ENCODE measurements at regions not wholly inside any gene's neighbourhood (a gene's known extent, or its start where the extent isn't known, plus 50 kb on each side); places are given as distances from the start of the nearest gene placed in this dataset.

DNA sequence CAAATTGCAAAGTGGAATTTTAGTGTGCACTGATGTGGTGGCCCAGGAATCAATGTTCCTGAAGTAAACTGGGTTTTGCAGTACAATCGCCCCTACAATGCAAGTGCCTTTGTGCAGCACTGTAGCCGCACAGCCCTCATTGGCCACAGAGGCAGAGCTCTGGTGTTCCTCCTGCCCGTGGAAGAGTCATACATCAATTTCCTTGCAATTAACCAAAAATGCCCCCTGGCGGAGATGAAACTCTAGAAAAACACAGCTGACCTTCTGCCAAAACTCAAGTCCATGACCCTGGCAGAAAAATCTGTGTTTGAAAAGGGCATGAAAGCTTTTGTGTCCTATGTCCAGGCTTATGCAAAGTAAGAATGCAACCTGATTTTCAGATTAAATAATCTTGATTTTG lies 117.9 kb upstream of the PRB2 start:
- Mint-ChIP-seq H3K4me3 (no peak overlapping the region), H3K9me3 (no peaks in the 10 kb centered on the region), H3K36me3 (no peaks in the 10 kb centered on the region), H3K4me1 (no peaks in the 10 kb centered on the region), H3K27me3 (ENCODE audit: low read depth) (peaks cover 8% of the 10 kb centered on the region), H3K27ac (no peak overlapping the region)
- TF ChIP-seq, protein P1, sequence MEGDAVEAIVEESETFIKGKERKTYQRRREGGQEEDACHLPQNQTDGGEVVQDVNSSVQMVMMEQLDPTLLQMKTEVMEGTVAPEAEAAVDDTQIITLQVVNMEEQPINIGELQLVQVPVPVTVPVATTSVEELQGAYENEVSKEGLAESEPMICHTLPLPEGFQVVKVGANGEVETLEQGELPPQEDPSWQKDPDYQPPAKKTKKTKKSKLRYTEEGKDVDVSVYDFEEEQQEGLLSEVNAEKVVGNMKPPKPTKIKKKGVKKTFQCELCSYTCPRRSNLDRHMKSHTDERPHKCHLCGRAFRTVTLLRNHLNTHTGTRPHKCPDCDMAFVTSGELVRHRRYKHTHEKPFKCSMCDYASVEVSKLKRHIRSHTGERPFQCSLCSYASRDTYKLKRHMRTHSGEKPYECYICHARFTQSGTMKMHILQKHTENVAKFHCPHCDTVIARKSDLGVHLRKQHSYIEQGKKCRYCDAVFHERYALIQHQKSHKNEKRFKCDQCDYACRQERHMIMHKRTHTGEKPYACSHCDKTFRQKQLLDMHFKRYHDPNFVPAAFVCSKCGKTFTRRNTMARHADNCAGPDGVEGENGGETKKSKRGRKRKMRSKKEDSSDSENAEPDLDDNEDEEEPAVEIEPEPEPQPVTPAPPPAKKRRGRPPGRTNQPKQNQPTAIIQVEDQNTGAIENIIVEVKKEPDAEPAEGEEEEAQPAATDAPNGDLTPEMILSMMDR (IDR thresholded peaks at IDR 0.05; ENCODE audit: unreplicated experiment): no peak
- DNase-seq (ENCODE audit: low spot score in 2 of 2, unreplicated experiment in 2 of 2): no peak

DNA sequence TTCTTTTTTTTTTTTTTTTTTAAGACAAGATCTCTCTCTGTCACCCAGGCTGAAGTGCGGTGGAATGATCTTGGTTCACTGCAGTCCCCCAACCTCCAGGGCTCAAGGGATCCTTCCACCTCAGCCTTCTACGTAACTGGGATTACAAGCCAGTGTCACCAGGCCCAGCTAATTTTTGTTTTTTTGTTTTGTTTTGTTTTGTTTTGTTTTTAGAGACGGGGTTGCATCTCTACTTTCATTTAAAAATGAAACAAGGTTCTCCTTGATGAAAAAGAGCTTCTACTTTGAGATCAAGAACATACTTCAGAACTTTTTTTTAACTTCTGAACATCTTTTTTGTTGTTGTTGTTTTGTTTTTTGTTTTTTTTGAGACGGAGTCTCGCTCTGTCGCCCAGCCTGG lies 121.7 kb upstream of the PRB2 start:
- Mint-ChIP-seq H3K9me3 (no peaks in the 10 kb centered on the region), H3K27me3 (ENCODE audit: low read depth) (peaks cover 11% of the 10 kb centered on the region), H3K27ac (no peak overlapping the region), H3K36me3 (no peaks in the 10 kb centered on the region), H3K4me1 (no peaks in the 10 kb centered on the region), H3K4me3 (no peak overlapping the region)
- TF ChIP-seq, protein P1 (IDR thresholded peaks at IDR 0.05; ENCODE audit: unreplicated experiment): no peak
- DNase-seq (ENCODE audit: low spot score in 2 of 2, unreplicated experiment in 2 of 2): no peak

DNA sequence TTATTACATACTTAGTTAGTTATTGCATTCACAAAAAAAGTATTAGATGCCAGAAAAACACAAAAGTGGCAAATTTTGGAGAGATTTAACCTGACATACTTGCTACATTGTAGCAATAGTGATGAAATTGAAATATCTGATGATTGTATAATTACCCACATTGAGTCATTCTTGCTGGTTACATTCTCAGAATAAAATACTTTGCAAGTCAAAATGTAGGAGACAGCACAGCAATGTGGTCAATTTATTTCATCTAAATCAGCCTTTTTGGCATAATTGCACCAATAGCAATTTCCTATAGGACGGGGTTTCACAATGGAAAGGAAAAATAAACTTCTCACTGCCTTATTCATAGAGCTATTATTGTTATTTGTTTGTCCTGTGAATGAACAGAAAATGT lies 125.0 kb upstream of the ETV6 start:
- Mint-ChIP-seq H3K9me3 (peaks cover 6% of the 10 kb centered on the region), H3K27ac (no peak overlapping the region), H3K4me3 (no peak overlapping the region), H3K4me1 (no peaks in the 10 kb centered on the region), H3K27me3 (ENCODE audit: low read depth) (peaks cover 43% of the 10 kb centered on the region), H3K36me3 (no peaks in the 10 kb centered on the region)
- no peak for DNase-seq (ENCODE audit: low spot score in 2 of 2, unreplicated experiment in 2 of 2)
- TF ChIP-seq, protein P1 (IDR thresholded peaks at IDR 0.05; ENCODE audit: unreplicated experiment): no peak

DNA sequence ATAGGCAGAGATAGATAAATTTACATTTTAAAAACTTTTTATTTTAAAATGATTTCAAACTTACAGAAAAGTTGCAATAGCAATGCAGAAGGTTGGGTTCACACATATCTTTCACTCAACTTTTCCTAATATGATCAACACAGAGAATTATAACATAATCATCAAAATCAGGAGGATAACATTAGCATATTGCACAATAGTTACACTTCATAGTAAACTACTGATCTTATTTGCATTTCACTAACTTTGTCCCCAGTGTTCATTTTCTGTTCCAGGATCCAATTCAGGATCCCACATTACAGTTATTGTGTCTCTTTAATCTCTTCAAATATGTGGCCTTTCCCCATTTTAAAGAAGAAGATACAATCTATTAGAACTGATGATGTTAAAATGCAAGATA lies 115.4 kb upstream of the ETV6 start:
- no peaks in the 10 kb centered on the region for H3K4me1 Mint-ChIP-seq
- no peaks in the 10 kb centered on the region for H3K36me3 Mint-ChIP-seq
- TF ChIP-seq, protein P1 (IDR thresholded peaks at IDR 0.05; ENCODE audit: unreplicated experiment): no peak
- H3K9me3 Mint-ChIP-seq: peaks cover 3% of the 10 kb centered on the region
- peaks cover 34% of the 10 kb centered on the region for H3K27me3 Mint-ChIP-seq (ENCODE audit: low read depth)
- H3K4me3 Mint-ChIP-seq: no peak overlapping the region
- no peak for DNase-seq (ENCODE audit: low spot score in 2 of 2, unreplicated experiment in 2 of 2)
- no peak overlapping the region for H3K27ac Mint-ChIP-seq

DNA sequence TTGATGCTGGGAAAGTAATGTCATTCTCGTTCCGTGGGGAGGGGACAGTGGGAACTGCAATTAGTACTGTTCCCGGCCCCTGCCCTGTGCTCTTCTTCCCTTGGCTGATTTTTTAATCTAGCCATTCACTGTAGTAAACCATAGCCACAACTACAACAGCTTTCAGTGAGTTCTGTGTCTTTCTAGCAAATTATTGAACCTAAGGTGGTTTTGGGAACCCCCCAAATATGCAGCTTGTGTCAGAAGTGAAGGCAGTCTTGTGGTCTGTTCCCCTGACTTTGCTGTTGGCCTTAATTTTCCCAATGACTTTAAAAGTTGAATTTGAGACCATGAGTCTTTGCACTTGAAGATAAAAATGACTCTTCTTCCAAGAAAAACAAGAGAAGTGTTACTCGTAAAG lies 114.3 kb upstream of the ETV6 start:
- TF ChIP-seq, protein P1 (IDR thresholded peaks at IDR 0.05; ENCODE audit: unreplicated experiment): no peak
- Mint-ChIP-seq H3K4me1 (no peaks in the 10 kb centered on the region), H3K36me3 (no peaks in the 10 kb centered on the region), H3K27me3 (ENCODE audit: low read depth) (peaks cover 26% of the 10 kb centered on the region), H3K27ac (no peak overlapping the region), H3K4me3 (no peak overlapping the region), H3K9me3 (peaks cover 6% of the 10 kb centered on the region)
- no peak for DNase-seq (ENCODE audit: low spot score in 2 of 2, unreplicated experiment in 2 of 2)

DNA sequence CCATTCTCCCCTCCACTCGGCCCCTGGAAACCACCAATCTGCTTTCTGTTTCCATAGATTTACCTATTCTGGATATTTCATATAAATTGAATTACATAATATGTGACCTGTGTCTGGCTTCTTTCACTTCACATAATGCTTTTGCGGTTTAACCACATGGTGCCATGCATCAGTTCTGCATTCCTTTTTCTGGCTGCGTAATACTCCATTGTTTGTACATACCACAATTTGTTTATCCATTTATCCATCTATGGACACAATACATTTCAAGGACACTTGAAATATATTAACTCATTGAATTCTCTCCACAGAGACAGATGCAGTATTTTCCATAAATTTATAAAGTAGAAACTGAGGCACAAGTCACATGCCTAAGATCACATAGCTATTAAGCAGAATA lies 110.3 kb upstream of the ETV6 start:
- Mint-ChIP-seq H3K4me1 (peaks cover 7% of the 10 kb centered on the region), H3K36me3 (no peaks in the 10 kb centered on the region), H3K9me3 (peaks cover 6% of the 10 kb centered on the region), H3K4me3 (no peak overlapping the region), H3K27ac (no peak overlapping the region), H3K27me3 (ENCODE audit: low read depth) (no peaks in the 10 kb centered on the region)
- no peak for DNase-seq (ENCODE audit: low spot score in 2 of 2, unreplicated experiment in 2 of 2)
- TF ChIP-seq, protein P1 (IDR thresholded peaks at IDR 0.05; ENCODE audit: unreplicated experiment): no peak

Measured in mesothelial cell of epicardium (in vitro differentiated cells).